PFSK-1 (cell line): ENCODE measurements at regions not wholly inside any gene's neighbourhood (a gene's known extent, or its start where the extent isn't known, plus 50 kb on each side); places are given as distances from the start of the nearest gene placed in this dataset.

Experiments
- FOXP2 ChIP-seq: optimal IDR thresholded peaks from 2 replicates; pipeline ENCODE3; 2011; ENCODE audit warnings: borderline replicate concordance, control low read depth, inconsistent platforms; ENCODE audit not compliant: insufficient read depth; ENCODE audit errors: extremely low read length, extremely low read depth
- POLR2AphosphoS5 ChIP-seq: IDR thresholded peaks from 2 replicates; pipeline ENCODE4 v1.6.1; 2012; ENCODE audit warnings: low read depth, mild to moderate bottlenecking, control low read depth, low read length, moderate library complexity
- SIN3A ChIP-seq: IDR thresholded peaks from 2 replicates; pipeline ENCODE4 v1.6.1; 2012; ENCODE audit warnings: mild to moderate bottlenecking, low read length, moderate library complexity, borderline replicate concordance; ENCODE audit not compliant: insufficient read depth
- TAF1 ChIP-seq: IDR thresholded peaks from 2 replicates; pipeline ENCODE4 v1.6.1; 2012; ENCODE audit warnings: low read length, control low read depth, borderline replicate concordance; ENCODE audit not compliant: insufficient read depth
- TF ChIP-seq, protein P1 (sequence below), 2 experiments: IDR thresholded peaks; 2 replicates each; pipeline versions ENCODE4 v1.6.1 to v1.8.0; 2011 to 2012; ENCODE audit warnings: low read depth in 2 of 2, low read length in 2 of 2, control low read depth in 1 of 2, inconsistent platforms in 1 of 2, mild to moderate bottlenecking in 1 of 2, moderate library complexity in 1 of 2; ENCODE audit not compliant: insufficient read depth in 1 of 2

DNA sequence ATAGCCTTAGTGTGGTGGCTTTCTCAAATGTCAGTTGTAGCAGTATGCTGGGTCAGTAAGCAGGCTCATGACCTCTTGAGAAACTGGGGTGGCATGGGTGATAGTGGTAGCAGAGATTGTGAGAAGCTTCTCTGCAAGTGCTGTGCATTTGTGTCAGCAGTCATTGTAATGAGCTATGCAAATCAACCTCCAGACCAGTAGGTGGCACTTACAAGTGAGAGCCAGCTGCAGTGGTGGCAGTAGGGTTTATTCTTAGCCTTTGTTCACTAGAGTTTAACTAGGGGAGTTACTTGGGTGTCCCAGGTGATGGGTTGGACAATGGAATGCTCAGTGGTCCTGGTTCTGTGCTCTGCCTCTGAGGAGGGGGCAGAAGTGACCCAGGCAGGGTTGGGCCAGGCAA lies 818.7 kb downstream of the PCDH7 start:
- TF ChIP-seq SIN3A (no peak), POLR2AphosphoS5 (no peak), TAF1 (no peak), FOXP2 (no peak)
- TF ChIP-seq, protein P1, sequence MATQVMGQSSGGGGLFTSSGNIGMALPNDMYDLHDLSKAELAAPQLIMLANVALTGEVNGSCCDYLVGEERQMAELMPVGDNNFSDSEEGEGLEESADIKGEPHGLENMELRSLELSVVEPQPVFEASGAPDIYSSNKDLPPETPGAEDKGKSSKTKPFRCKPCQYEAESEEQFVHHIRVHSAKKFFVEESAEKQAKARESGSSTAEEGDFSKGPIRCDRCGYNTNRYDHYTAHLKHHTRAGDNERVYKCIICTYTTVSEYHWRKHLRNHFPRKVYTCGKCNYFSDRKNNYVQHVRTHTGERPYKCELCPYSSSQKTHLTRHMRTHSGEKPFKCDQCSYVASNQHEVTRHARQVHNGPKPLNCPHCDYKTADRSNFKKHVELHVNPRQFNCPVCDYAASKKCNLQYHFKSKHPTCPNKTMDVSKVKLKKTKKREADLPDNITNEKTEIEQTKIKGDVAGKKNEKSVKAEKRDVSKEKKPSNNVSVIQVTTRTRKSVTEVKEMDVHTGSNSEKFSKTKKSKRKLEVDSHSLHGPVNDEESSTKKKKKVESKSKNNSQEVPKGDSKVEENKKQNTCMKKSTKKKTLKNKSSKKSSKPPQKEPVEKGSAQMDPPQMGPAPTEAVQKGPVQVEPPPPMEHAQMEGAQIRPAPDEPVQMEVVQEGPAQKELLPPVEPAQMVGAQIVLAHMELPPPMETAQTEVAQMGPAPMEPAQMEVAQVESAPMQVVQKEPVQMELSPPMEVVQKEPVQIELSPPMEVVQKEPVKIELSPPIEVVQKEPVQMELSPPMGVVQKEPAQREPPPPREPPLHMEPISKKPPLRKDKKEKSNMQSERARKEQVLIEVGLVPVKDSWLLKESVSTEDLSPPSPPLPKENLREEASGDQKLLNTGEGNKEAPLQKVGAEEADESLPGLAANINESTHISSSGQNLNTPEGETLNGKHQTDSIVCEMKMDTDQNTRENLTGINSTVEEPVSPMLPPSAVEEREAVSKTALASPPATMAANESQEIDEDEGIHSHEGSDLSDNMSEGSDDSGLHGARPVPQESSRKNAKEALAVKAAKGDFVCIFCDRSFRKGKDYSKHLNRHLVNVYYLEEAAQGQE (IDR thresholded peaks at IDR 0.05; ENCODE audit: insufficient read depth in 1 of 2, low read depth in 2 of 2, low read length in 2 of 2): no peak

DNA sequence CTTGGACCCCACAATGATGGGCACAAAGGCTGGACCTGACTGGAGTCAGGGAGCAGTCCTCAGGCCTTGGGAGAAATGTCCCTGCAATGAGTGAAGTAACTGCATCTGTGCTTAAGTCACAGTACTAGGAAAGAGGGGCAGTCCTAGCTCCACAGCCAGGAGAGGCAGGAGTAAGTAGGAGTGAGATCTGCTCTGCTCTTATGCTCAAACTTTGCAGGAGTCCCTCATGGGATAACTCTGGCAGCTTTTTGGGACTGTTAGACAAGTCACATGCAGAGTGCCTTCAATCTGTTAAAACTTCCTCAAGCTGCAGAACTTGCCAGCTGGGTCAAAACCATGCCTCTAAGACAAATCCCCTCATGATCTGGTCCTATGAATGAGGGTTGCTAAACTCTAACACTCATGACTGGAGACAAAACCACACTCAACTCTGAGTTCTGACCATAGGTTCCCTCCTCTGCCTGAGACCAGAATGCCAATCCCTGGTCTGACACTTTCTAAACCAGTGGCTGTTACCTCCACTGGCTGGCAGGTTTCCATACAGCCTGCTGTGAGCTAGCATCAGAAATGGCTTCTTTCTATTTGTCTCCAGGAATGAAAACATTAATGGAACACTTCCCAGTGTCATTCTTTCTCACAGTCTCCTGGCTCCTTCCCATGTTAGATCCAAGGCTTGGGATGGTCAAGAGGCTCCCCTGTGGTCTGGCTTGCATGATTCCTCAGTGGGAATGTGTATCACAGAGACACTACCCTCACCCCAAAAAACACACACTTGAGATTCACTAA lies 819.3 kb downstream of the PCDH7 start:
- TF ChIP-seq POLR2AphosphoS5 (no peak), FOXP2 (no peak), SIN3A (no peak), TAF1 (no peak)
- TF ChIP-seq, protein P1 (IDR thresholded peaks at IDR 0.05; ENCODE audit: insufficient read depth in 1 of 2, low read depth in 2 of 2, low read length in 2 of 2): no peak

DNA sequence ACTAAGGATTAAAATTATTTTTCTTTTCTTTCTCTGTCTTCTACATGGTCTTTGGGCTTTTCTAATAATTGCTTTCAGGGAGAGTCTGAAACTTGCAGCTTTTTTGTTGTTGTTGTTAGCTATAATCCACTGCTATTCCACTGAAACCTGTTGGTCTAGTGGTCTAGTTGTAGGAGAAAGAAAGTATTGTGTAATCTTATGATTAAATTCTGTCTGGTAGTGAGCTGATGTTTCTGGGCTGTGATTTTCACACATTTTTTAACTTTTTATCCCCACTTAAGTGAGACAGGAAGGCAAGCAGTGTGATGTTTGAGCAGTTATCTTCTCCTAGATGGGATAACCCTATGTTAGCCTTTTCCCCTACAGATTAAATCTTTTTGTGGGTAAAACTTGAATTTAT lies 825.2 kb downstream of the PCDH7 start:
- no peak for TF ChIP-seq POLR2AphosphoS5
- no peak for TF ChIP-seq TAF1
- no peak for TF ChIP-seq SIN3A
- TF ChIP-seq, protein P1 (IDR thresholded peaks at IDR 0.05; ENCODE audit: insufficient read depth in 1 of 2, low read depth in 2 of 2, low read length in 2 of 2): no peak
- no peak for TF ChIP-seq FOXP2

DNA sequence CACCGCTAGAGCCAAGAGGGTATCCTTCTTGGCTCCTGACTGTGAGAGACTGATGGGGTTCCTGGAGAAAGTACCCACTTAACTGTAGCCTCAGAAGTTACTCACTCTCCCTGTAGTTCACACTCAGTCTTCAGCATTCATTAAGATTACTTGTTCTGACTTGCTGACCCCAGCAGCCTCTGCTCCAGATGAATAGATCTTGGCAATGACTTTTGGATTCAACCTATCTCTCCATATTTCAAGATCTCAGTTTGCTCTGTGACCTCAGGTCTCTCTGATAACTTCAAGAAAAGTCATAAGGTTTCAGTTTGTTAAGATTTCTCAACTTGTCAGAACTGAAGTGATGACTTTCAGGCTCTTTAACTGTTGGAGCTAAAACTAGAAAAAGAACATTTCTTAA lies 825.6 kb downstream of the PCDH7 start:
- TF ChIP-seq TAF1 (no peak), FOXP2 (no peak), SIN3A (no peak), POLR2AphosphoS5 (no peak)
- TF ChIP-seq, protein P1 (IDR thresholded peaks at IDR 0.05; ENCODE audit: insufficient read depth in 1 of 2, low read depth in 2 of 2, low read length in 2 of 2): no peak

DNA sequence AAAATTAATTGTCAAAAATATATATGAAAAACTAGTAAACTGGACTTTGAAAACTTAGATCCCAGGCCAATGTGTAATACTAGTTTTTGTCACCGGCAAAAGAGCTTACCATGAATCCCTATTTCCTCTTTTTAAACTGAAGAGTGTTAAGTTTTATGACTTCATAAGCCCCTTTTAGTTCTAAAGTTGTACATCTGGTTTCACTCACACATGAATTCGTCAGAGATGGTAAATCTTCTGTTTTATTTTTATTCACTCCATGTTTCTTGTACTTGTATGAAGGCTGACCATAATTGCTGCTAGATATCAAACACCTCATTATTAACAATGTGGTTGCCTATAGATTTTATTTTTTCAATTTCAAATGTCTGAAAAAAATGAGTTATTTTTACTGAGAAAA lies 827.9 kb downstream of the PCDH7 start:
- no peak for TF ChIP-seq POLR2AphosphoS5
- TF ChIP-seq, protein P1 (IDR thresholded peaks at IDR 0.05; ENCODE audit: insufficient read depth in 1 of 2, low read depth in 2 of 2, low read length in 2 of 2): no peak
- TF ChIP-seq TAF1: no peak
- TF ChIP-seq FOXP2: no peak
- TF ChIP-seq SIN3A: no peak
